H1 (cell line): ENCODE measurements at regions not wholly inside any gene's neighbourhood (a gene's known extent, or its start where the extent isn't known, plus 50 kb on each side); places are given as distances from the start of the nearest gene placed in this dataset.
"Not testable (repeated sequence)": the region's sequence is repeated elsewhere in the genome, so short reads cannot be mapped to it uniquely, and the experiment has no call there.

ENCODE experiments used
- CTCF ChIA-PET: fragments of 300-600 bp; sonication (Branson Sonifier 250); formaldehyde crosslinking; loops from one replicate; lab custom pipeline; 2021; ENCODE audit not compliant: partially characterized antibody; lab: Charles Lee
- POLR2A ChIA-PET: fragments of 300-600 bp; sonication (Branson Sonifier 250); formaldehyde crosslinking; loops from one replicate; lab custom pipeline; 2021; ENCODE audit warnings: inconsistent platforms; ENCODE audit not compliant: partially characterized antibody; lab: Charles Lee
- DNase-seq, 2 experiments: peaks; one replicate each; pipeline versions ENCODE4 v3.0.0 to v3.0.0-alpha.2; 2010 to 2022; ENCODE audit warnings: low spot score in 2 of 2, low read depth in 1 of 2, mixed read lengths in 1 of 2
- FAIRE-seq: peaks from 2 replicates; lab custom pipeline; 2011; peaks lifted over from hg19 to GRCh38; lab: Jason Lieb, UNC
- H2AFZ ChIP-seq: 2 replicates; pipeline ENCODE4 v1.8.1; 2012; ENCODE audit warnings: low read length, inconsistent platforms
- H2AK5ac ChIP-seq: 2 replicates; pipeline ENCODE4 v1.6.1; 2013; ENCODE audit warnings: low read depth, low read length
- H2BK120ac ChIP-seq: replicated peaks from 2 replicates; pipeline ENCODE3; 2013; ENCODE audit warnings: low read depth, low read length, inconsistent platforms
- H2BK12ac ChIP-seq: 2 replicates; pipeline ENCODE4 v1.6.1; 2013; ENCODE audit warnings: low read depth, low read length
- H2BK15ac ChIP-seq: 2 replicates; pipeline ENCODE4 v1.6.1; 2013; ENCODE audit warnings: low read length
- H2BK20ac ChIP-seq: 2 replicates; pipeline ENCODE4 v1.6.1; 2013; ENCODE audit warnings: low read length
- H2BK5ac ChIP-seq: 2 replicates; pipeline ENCODE4 v1.6.1; 2013; ENCODE audit warnings: low read depth, low read length
- H3K14ac ChIP-seq: 2 replicates; pipeline ENCODE4 v1.6.1; 2013; ENCODE audit warnings: inconsistent platforms; ENCODE audit not compliant: insufficient read length
- H3K18ac ChIP-seq: 2 replicates; pipeline ENCODE4 v1.6.1; 2013; ENCODE audit warnings: low read length; ENCODE audit errors: extremely low read depth
- H3K23ac ChIP-seq: 2 replicates; pipeline ENCODE4 v1.6.1; 2013; ENCODE audit warnings: inconsistent platforms; ENCODE audit not compliant: insufficient read length
- H3K23me2 ChIP-seq: 2 replicates; pipeline ENCODE4 v1.6.1; 2013; ENCODE audit warnings: low read depth, low read length
- H3K27ac ChIP-seq: 2 replicates; pipeline ENCODE4 v1.6.1; 2011; ENCODE audit warnings: low read depth, low read length, inconsistent platforms
- H3K27me3 ChIP-seq, 4 experiments: replicated peaks in 1 of 4; 1 replicate in 1 of 4; 2 replicates in 3 of 4; pipeline versions ENCODE4 v1.6.1 to v1.8.1; 2011 to 2013; ENCODE audit warnings: low read length in 3 of 4, mild to moderate bottlenecking in 3 of 4, inconsistent platforms in 2 of 4, mixed read lengths in 2 of 4, moderate library complexity in 1 of 4; ENCODE audit not compliant: control insufficient read depth in 3 of 4, insufficient read depth in 3 of 4; ENCODE audit errors: extremely low read depth in 1 of 4
- H3K36me3 ChIP-seq, 4 experiments: 2 replicates each; pipeline versions ENCODE4 v1.6.1 to v1.8.1; 2011 to 2013; ENCODE audit warnings: mild to moderate bottlenecking in 4 of 4, low read length in 3 of 4, moderate library complexity in 2 of 4, control low read depth in 1 of 4, inconsistent platforms in 1 of 4; ENCODE audit not compliant: insufficient read depth in 4 of 4, control insufficient read depth in 2 of 4
- H3K4ac ChIP-seq: replicated peaks from 2 replicates; pipeline ENCODE3; 2013; ENCODE audit warnings: low read length, low read depth, mixed read lengths, inconsistent platforms; ENCODE audit not compliant: insufficient read length
- H3K4me1 ChIP-seq, 4 experiments: replicated peaks in 1 of 4; 1 replicate in 1 of 4; 2 replicates in 3 of 4; pipeline versions ENCODE4 v1.6.1 to v1.8.1; 2011 to 2013; ENCODE audit warnings: low read length in 3 of 4, inconsistent platforms in 2 of 4, mixed read lengths in 1 of 4; ENCODE audit not compliant: insufficient read depth in 4 of 4, control insufficient read depth in 3 of 4
- H3K4me2 ChIP-seq, 2 experiments: 2 replicates each; pipeline versions ENCODE4 v1.6.1 to v1.8.1; 2011 to 2013; ENCODE audit warnings: low read depth in 2 of 2, low read length in 2 of 2, control low read depth in 1 of 2, inconsistent platforms in 1 of 2, mild to moderate bottlenecking in 1 of 2; ENCODE audit not compliant: insufficient read depth in 1 of 2
- H3K4me3 ChIP-seq, 4 experiments: fragments of 200-600, 300-600 bp in 1 of 4; sonication (generic), shearing (Covaris generic), sonication (Bioruptor Twin) in 1 of 4; 2 replicates each; pipeline versions ENCODE4 v1.5.1 to v1.8.1; 2011 to 2016; ENCODE audit warnings: low read length in 4 of 4, low read depth in 3 of 4, control low read depth in 2 of 4, inconsistent platforms in 2 of 4, mild to moderate bottlenecking in 2 of 4, mixed read lengths in 1 of 4, moderate library complexity in 1 of 4; ENCODE audit not compliant: insufficient read depth in 2 of 4; ENCODE audit errors: extremely low read depth in 1 of 4
- H3K56ac ChIP-seq: replicated peaks from 2 replicates; pipeline ENCODE3; 2013; ENCODE audit warnings: low read depth, mild to moderate bottlenecking, mixed read lengths, low read length, inconsistent platforms; ENCODE audit not compliant: insufficient read length
- H3K79me1 ChIP-seq: 2 replicates; pipeline ENCODE4 v1.6.1; 2013; ENCODE audit warnings: low read depth, low read length, control low read depth
- H3K79me2 ChIP-seq, 2 experiments: 2 replicates each; pipeline versions ENCODE4 v1.6.1 to v1.8.1; 2012 to 2013; ENCODE audit warnings: low read length in 2 of 2, mild to moderate bottlenecking in 2 of 2, inconsistent platforms in 1 of 2; ENCODE audit not compliant: insufficient read depth in 2 of 2, control insufficient read depth in 1 of 2
- H3K9ac ChIP-seq, 4 experiments: replicated peaks in 1 of 4; 1 replicate in 1 of 4; 2 replicates in 3 of 4; pipeline versions ENCODE4 v1.6.1 to v1.8.1; 2011 to 2013; ENCODE audit warnings: low read depth in 3 of 4, low read length in 3 of 4, control low read depth in 2 of 4, mild to moderate bottlenecking in 2 of 4, moderate library complexity in 2 of 4, inconsistent platforms in 1 of 4; ENCODE audit errors: extremely low read depth in 1 of 4
- H3K9me3 ChIP-seq, 2 experiments: 2 replicates each; pipeline versions ENCODE4 v1.6.1 to v1.8.1; 2012 to 2013; ENCODE audit warnings: mild to moderate bottlenecking in 2 of 2, moderate library complexity in 2 of 2, control low read depth in 1 of 2, inconsistent platforms in 1 of 2, low read depth in 1 of 2, low read length in 1 of 2, mixed read lengths in 1 of 2; ENCODE audit not compliant: insufficient read depth in 2 of 2
- H4K20me1 ChIP-seq, 2 experiments: replicated peaks in 1 of 2; 2 replicates each; pipeline versions ENCODE3 to v1.8.1; 2011 to 2013; ENCODE audit warnings: inconsistent platforms in 2 of 2, low read length in 2 of 2, mild to moderate bottlenecking in 1 of 2; ENCODE audit not compliant: insufficient read depth in 2 of 2, control insufficient read depth in 1 of 2
- H4K5ac ChIP-seq: 2 replicates; pipeline ENCODE4 v1.6.1; 2013; ENCODE audit warnings: low read length, low read depth, mixed read lengths, inconsistent platforms; ENCODE audit not compliant: insufficient read length
- H4K8ac ChIP-seq: 2 replicates; pipeline ENCODE4 v1.8.0; 2013; ENCODE audit warnings: mild to moderate bottlenecking, moderate library complexity, low read length, inconsistent platforms; ENCODE audit not compliant: insufficient read depth; ENCODE audit errors: extremely low read depth
- H4K91ac ChIP-seq: replicated peaks from 2 replicates; pipeline ENCODE3; 2013; ENCODE audit warnings: low read length, mixed read lengths, inconsistent platforms; ENCODE audit not compliant: insufficient read length
- WGBS, 2 experiments: shearing (Covaris generic) in 1 of 2; methylation state at CpG; one replicate each; pipeline versions ENCODE4 v1.1.6 to v1.1.7; 2013 to 2015; ENCODE audit warnings: low lambda C conversion rate in 2 of 2, mixed read lengths in 2 of 2, inconsistent platforms in 1 of 2, low coverage in 1 of 2, missing lambda C conversion rate in 1 of 2; ENCODE audit not compliant: insufficient replicate concordance in 2 of 2, insufficient coverage in 1 of 2, insufficient read length in 1 of 2; ENCODE audit errors: extremely low coverage in 1 of 2, missing lambda C conversion rate in 1 of 2; 5-methylcytosine and 5-hydroxymethylcytosine counted together

DNA sequence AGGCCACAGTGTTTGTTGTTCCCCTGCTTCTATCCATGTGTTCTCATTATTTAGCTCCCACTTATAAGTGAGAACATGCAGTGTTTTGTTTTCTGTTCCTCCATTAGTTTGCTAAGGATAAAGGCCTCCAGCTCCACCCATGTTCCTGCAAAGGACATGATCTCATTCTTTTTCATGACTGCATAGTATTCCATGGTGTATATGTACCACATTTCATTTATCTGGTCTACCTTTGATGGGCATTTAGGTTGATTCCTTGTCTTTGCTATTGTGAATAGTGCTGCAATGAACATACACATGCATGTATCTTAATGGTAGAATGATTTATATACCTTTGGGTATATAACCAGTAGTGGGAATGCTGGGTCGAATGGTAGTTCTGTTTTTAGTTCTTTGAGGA lies 62.5 kb upstream of the HSPB3 start:
- H3K4me3 ChIP-seq, H3K4me1 ChIP-seq, H2BK120ac ChIP-seq, H3K27me3 ChIP-seq, H2BK5ac ChIP-seq, H2AFZ ChIP-seq, POLR2A ChIA-PET, H3K36me3 ChIP-seq, H3K27ac ChIP-seq, H4K8ac ChIP-seq, H3K9ac ChIP-seq, FAIRE-seq, DNase-seq, H4K91ac ChIP-seq, H3K56ac ChIP-seq, H3K18ac ChIP-seq, H2BK20ac ChIP-seq, H2AK5ac ChIP-seq, H3K9me3 ChIP-seq, H3K79me2 ChIP-seq, H3K23ac ChIP-seq, H4K5ac ChIP-seq, H2BK15ac ChIP-seq, H2BK12ac ChIP-seq, H3K23me2 ChIP-seq, H3K79me1 ChIP-seq, H3K4me2 ChIP-seq, H3K14ac ChIP-seq, H3K4ac ChIP-seq, H4K20me1 ChIP-seq: not testable (repeated sequence)
- CTCF ChIA-PET = interaction anchor here (0.9 to 1.3 kb wide), 2 partner anchors 18 to 162 kb away, joined by 3 to 4 read pairs; no protein-coding TSS in a partner anchor
- 80% methylated on average over 1 of the region's 1 CpG; no CpG with 5 or more reads in 1 of the 2 experiments for WGBS, 2 experiments
